Endothelial cell of umbilical vein (primary cell): ENCODE measurements at regions not wholly inside any gene's neighbourhood (a gene's known extent, or its start where the extent isn't known, plus 50 kb on each side); places are given as distances from the start of the nearest gene placed in this dataset.

ENCODE experiments used
- BruUV-seq: library from RNA; stranded (reverse); fragments of 400-500 nt; replicated peaks from 2 replicates; lab custom pipeline; 2021; lab: Mats Ljungman, UMichigan
- CTCF ChIA-PET: fragments of 300-600, 350-600 bp; sonication (Branson Sonifier 250); formaldehyde crosslinking; loops from one replicate; lab custom pipeline; 2021; ENCODE audit warnings: antibody characterized with exemption, inconsistent platforms; lab: Charles Lee
- POLR2A ChIA-PET: fragments of 300-600, 350-600 bp; sonication (Branson Sonifier 250); formaldehyde crosslinking; loops from one replicate; lab custom pipeline; 2021; ENCODE audit warnings: antibody characterized with exemption, inconsistent platforms; lab: Charles Lee
- DNase-seq: peaks from one replicate; pipeline ENCODE4 v3.0.0-alpha.2; 2011; ENCODE audit warnings: low read depth, low spot score
- FAIRE-seq: peaks from 2 replicates; lab custom pipeline; 2011; peaks lifted over from hg19 to GRCh38; lab: Jason Lieb, UNC
- H2AFZ ChIP-seq: 2 replicates; pipeline ENCODE4 v1.6.0; 2012; ENCODE audit warnings: low read depth, low read length, control low read depth, inconsistent platforms
- H3K27ac ChIP-seq: 2 replicates; pipeline ENCODE4 v1.5.1; 2011; ENCODE audit warnings: low read depth, mild to moderate bottlenecking, control low read depth, low read length, moderate library complexity; ENCODE audit not compliant: insufficient read depth
- H3K27me3 ChIP-seq, 2 experiments: 2 replicates each; pipeline versions ENCODE4 v1.6.0 to v1.6.1; 2011; ENCODE audit warnings: low read length in 2 of 2, mixed read lengths in 1 of 2; ENCODE audit not compliant: control insufficient read depth in 2 of 2, insufficient read depth in 2 of 2
- H3K36me3 ChIP-seq, 2 experiments: 2 replicates in 1 of 2; 3 replicates in 1 of 2; pipeline ENCODE4 v1.5.1; 2011; ENCODE audit warnings: low read length in 2 of 2, mild to moderate bottlenecking in 1 of 2, moderate library complexity in 1 of 2; ENCODE audit not compliant: control insufficient read depth in 2 of 2, insufficient read depth in 2 of 2; ENCODE audit errors: extremely low read depth in 1 of 2
- H3K4me1 ChIP-seq: 3 replicates; pipeline ENCODE4 v1.5.1; 2011; ENCODE audit warnings: mild to moderate bottlenecking, low read length; ENCODE audit not compliant: control insufficient read depth, insufficient read depth; ENCODE audit errors: extremely low read depth
- H3K4me2 ChIP-seq: 2 replicates; pipeline ENCODE4 v1.6.1; 2011; ENCODE audit warnings: low read length, control low read depth, mixed read lengths; ENCODE audit not compliant: insufficient read depth
- H3K4me3 ChIP-seq, 3 experiments: fragments of 200-600 bp in 1 of 3; sonication (generic), shearing (Covaris generic) in 1 of 3; replicated peaks in 1 of 3; 2 replicates each; pipeline ENCODE4 v1.5.1; 2011 to 2016; ENCODE audit warnings: control low read depth in 3 of 3, low read length in 3 of 3, mild to moderate bottlenecking in 2 of 3, inconsistent platforms in 1 of 3, low read depth in 1 of 3, moderate library complexity in 1 of 3; ENCODE audit not compliant: insufficient read depth in 1 of 3
- H3K79me2 ChIP-seq: 2 replicates; pipeline ENCODE4 v1.6.0; 2012; ENCODE audit warnings: low read length, inconsistent platforms; ENCODE audit not compliant: control insufficient read depth, insufficient read depth
- H3K9ac ChIP-seq: replicated peaks from 2 replicates; pipeline ENCODE3; 2011; ENCODE audit warnings: low read length, control low read depth; ENCODE audit not compliant: insufficient read depth; ENCODE audit errors: extremely low read depth
- H3K9me1 ChIP-seq: replicated peaks from 3 replicates; pipeline ENCODE4 v1.6.0; 2011; ENCODE audit warnings: mild to moderate bottlenecking, low read length; ENCODE audit not compliant: control insufficient read depth, insufficient read depth; ENCODE audit errors: extremely low read depth
- H3K9me3 ChIP-seq: replicated peaks from 2 replicates; pipeline ENCODE4 v1.5.1; 2012; ENCODE audit warnings: low read length, inconsistent platforms; ENCODE audit not compliant: control insufficient read depth, insufficient read depth
- H4K20me1 ChIP-seq: replicated peaks from 2 replicates; pipeline ENCODE3; 2011; ENCODE audit warnings: mild to moderate bottlenecking, low read length; ENCODE audit not compliant: control insufficient read depth, insufficient read depth; ENCODE audit errors: extremely low read depth
- EZH2 ChIP-seq: IDR thresholded peaks from 2 replicates; pipeline ENCODE4 v1.6.1; 2012; ENCODE audit warnings: borderline replicate concordance, low read depth, mild to moderate bottlenecking, moderate library complexity, low read length, inconsistent platforms; ENCODE audit not compliant: severe bottlenecking
- FOS ChIP-seq: IDR thresholded peaks from 2 replicates; pipeline ENCODE4 v1.6.1; 2011; ENCODE audit warnings: mild to moderate bottlenecking, low read length, moderate library complexity, borderline replicate concordance; ENCODE audit not compliant: insufficient read depth
- GATA2 ChIP-seq: IDR thresholded peaks from 2 replicates; pipeline ENCODE4 v1.7.0; 2011; ENCODE audit warnings: low read depth, mild to moderate bottlenecking, moderate library complexity, mixed read lengths, low read length; ENCODE audit not compliant: insufficient read length, insufficient read depth
- JUN ChIP-seq: IDR thresholded peaks from 2 replicates; pipeline ENCODE4 v1.6.1; 2011; ENCODE audit warnings: borderline replicate concordance, low read depth; ENCODE audit not compliant: insufficient read length, insufficient read depth
- MYC ChIP-seq: IDR thresholded peaks from one replicate; pipeline ENCODE4 v1.6.1; 2011; ENCODE audit warnings: mild to moderate bottlenecking, low read depth, low read length
- POLR2A ChIP-seq: IDR thresholded peaks from 2 replicates; pipeline ENCODE4 v1.6.1; 2012; ENCODE audit warnings: low read depth, mild to moderate bottlenecking, control low read depth, low read length
- POLR2AphosphoS5 ChIP-seq: IDR thresholded peaks from 2 replicates; pipeline ENCODE4 v1.6.1; 2012; ENCODE audit warnings: low read depth, mild to moderate bottlenecking, control low read depth, low read length, moderate library complexity; ENCODE audit not compliant: insufficient read depth
- dilution Hi-C: fragments of 300-500 bp; cut with MboI; formaldehyde crosslinking; loops from one replicate; pipeline ENCODE4 v1.15.0; 2019; ENCODE audit warnings: low sequenced_read_pairs; ENCODE audit not compliant: extremely low pct_ligation_motif_present
- intact Hi-C: fragments of 100-400 bp; cut with micrococcal nuclease; formaldehyde crosslinking; loops from one replicate; pipeline ENCODE4 v1.10.0; 2022
- TF ChIP-seq, protein P1 (sequence below), 2 donors: IDR thresholded peaks; 1 replicate in 1 of 2; 2 replicates in 1 of 2; pipeline ENCODE4 v1.5.1; 2011; ENCODE audit warnings: low read length in 2 of 2, mild to moderate bottlenecking in 2 of 2, moderate library complexity in 2 of 2, control low read depth in 1 of 2, inconsistent platforms in 1 of 2, low read depth in 1 of 2; ENCODE audit not compliant: insufficient read depth in 1 of 2; ENCODE audit errors: extremely low read depth in 1 of 2
- TF ChIP-seq, protein P2 (sequence below): IDR thresholded peaks from 2 replicates; pipeline ENCODE4 v1.6.1; 2011; ENCODE audit not compliant: insufficient read depth, insufficient read length

DNA sequence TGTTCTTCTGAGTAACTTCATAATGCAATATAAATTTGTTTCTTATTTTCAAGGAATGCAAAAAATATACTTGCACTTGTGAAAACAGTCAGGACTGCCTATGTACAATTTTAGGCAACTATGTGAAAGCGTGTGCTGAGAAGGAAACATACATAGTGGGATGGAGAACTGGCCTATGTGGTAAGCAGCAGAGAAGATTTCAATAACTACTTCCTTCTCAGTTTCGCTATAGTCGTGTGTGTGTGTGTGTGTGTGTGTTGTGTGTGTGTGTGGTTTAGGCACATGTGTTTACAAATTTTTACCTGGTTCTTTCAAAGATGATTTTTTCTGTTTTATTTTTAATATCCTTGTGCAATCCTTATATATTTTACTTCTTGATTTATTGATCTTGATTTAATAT lies 211.8 kb downstream of the LRRK2 start:
- no peak overlapping the region for H3K9ac ChIP-seq
- no peak overlapping the region for H3K4me3 ChIP-seq
- H4K20me1 ChIP-seq = no peaks in the 10 kb centered on the region
- H3K9me3 ChIP-seq = no peaks in the 10 kb centered on the region
- H2AFZ ChIP-seq = no peak overlapping the region
- no peak overlapping the region for H3K27ac ChIP-seq
- no peaks in the 10 kb centered on the region for H3K9me1 ChIP-seq
- no peaks in the 10 kb centered on the region for H3K36me3 ChIP-seq
- H3K4me1 ChIP-seq = no peaks in the 10 kb centered on the region
- no peaks in the 10 kb centered on the region for H3K27me3 ChIP-seq
- CTCF ChIA-PET = no interaction called here
- no TSS peak for BruUV-seq
- intact Hi-C loops (no loop called here), dilution Hi-C loops (no loop called here)
- POLR2A ChIA-PET = no interaction called here
- FAIRE-seq (no peak), DNase-seq (no peak)
- TF ChIP-seq EZH2 (no peak), POLR2A (no peak), POLR2AphosphoS5 (no peak), MYC (no peak), FOS (no peak), GATA2 (no peak), JUN (no peak)
- TF ChIP-seq, protein P1, sequence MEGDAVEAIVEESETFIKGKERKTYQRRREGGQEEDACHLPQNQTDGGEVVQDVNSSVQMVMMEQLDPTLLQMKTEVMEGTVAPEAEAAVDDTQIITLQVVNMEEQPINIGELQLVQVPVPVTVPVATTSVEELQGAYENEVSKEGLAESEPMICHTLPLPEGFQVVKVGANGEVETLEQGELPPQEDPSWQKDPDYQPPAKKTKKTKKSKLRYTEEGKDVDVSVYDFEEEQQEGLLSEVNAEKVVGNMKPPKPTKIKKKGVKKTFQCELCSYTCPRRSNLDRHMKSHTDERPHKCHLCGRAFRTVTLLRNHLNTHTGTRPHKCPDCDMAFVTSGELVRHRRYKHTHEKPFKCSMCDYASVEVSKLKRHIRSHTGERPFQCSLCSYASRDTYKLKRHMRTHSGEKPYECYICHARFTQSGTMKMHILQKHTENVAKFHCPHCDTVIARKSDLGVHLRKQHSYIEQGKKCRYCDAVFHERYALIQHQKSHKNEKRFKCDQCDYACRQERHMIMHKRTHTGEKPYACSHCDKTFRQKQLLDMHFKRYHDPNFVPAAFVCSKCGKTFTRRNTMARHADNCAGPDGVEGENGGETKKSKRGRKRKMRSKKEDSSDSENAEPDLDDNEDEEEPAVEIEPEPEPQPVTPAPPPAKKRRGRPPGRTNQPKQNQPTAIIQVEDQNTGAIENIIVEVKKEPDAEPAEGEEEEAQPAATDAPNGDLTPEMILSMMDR (IDR thresholded peaks at IDR 0.05; ENCODE audit: extremely low read depth in 1 of 2, insufficient read depth in 1 of 2, low read depth in 1 of 2, low read length in 2 of 2) = no peak
- TF ChIP-seq, protein P2, sequence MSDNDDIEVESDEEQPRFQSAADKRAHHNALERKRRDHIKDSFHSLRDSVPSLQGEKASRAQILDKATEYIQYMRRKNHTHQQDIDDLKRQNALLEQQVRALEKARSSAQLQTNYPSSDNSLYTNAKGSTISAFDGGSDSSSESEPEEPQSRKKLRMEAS = no peak
- no peaks in the 10 kb centered on the region for H3K79me2 ChIP-seq
- H3K4me2 ChIP-seq = no peak overlapping the region
